Sigmoid colon (tissue), 4 donors: ENCODE measurements at regions not wholly inside any gene's neighbourhood (a gene's known extent, or its start where the extent isn't known, plus 50 kb on each side); places are given as distances from the start of the nearest gene placed in this dataset.
"Not testable (repeated sequence)": the region's sequence is repeated elsewhere in the genome, so short reads cannot be mapped to it uniquely, and the experiment has no call there.

Source experiments
- CTCF ChIP-seq, 4 experiments: fragments of 450-650 bp in 3 of 4; fragments of 200-600 bp in 1 of 4; IDR thresholded peaks; one replicate each; pipeline ENCODE4 v1.5.1; 2016 to 2019; ENCODE audit warnings: antibody characterized with exemption in 4 of 4, mild to moderate bottlenecking in 3 of 4, moderate library complexity in 2 of 4
- EP300 ChIP-seq, 4 donors: sonication (generic); formaldehyde crosslinking; IDR thresholded peaks; one replicate each; pipeline ENCODE4 v1.6.1; 2017; ENCODE audit warnings: antibody characterized with exemption in 4 of 4
- POLR2A ChIP-seq, 2 donors: fragments of 450-650 bp; IDR thresholded peaks; one replicate each; pipeline ENCODE4 v1.6.1; 2016; ENCODE audit warnings: antibody characterized with exemption in 2 of 2, mild to moderate bottlenecking in 2 of 2, moderate library complexity in 2 of 2
- POLR2AphosphoS5 ChIP-seq, 4 donors: sonication (generic); formaldehyde crosslinking; IDR thresholded peaks; one replicate each; pipeline ENCODE4 v1.6.1; 2017; ENCODE audit warnings: antibody characterized with exemption in 4 of 4

GRCh38 chr7:112953031-112953430 lies 133.6 kb downstream of the GPR85 start:
- TF ChIP-seq CTCF, POLR2AphosphoS5, EP300, POLR2A (IDR thresholded peaks at IDR 0.05): not testable (repeated sequence)
